ENCODE measurements at regions not wholly inside any gene's neighbourhood (a gene's known extent, or its start where the extent isn't known, plus 50 kb on each side); places are given as distances from the start of the nearest gene placed in this dataset.

DNA sequence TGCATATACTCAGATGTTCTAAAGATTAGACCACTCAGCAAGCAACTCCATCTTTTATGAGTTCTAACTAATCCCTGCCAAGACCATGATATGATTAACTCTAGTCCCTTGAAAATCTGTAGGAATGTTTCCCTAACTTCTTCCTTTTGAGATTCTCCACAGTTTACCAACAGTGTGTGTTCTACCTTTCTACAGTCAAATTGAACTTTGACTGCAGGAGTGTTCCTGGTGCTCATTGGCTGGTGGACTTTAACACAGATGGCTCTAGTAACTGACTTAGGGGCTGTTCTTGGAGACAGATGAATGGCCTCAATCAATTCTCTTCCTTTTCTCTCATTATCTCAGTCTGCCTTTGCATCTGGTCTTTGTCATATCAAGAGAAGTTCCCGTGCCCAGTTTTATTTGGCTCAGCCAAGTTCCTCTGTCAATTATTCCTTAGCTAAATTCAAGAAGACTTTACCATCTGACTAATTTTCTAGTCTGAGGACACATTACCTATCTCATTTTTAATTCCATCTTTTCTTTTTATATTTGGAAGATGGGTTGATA is 643.9 kb upstream of the CAMK1G start:
- TF ChIP-seq FOXA1 (IDR thresholded peaks at IDR 0.05) (no peak), NFRKB (IDR thresholded peaks at IDR 0.05) (no peak), TARDBP (IDR thresholded peaks at IDR 0.05) (no peak), SUZ12 (IDR thresholded peaks at IDR 0.05) (no peak), HDGF (IDR thresholded peaks at IDR 0.05; ENCODE audit: borderline replicate concordance) (no peak), FOXM1 (IDR thresholded peaks at IDR 0.05; ENCODE audit: borderline replicate concordance) (no peak), FOXK2 (IDR thresholded peaks at IDR 0.05) (no peak), BHLHE40 (IDR thresholded peaks at IDR 0.05; ENCODE audit: borderline replicate concordance) (no peak), SP1 (IDR thresholded peaks at IDR 0.05) (no peak)
- TF ChIP-seq, protein P1, sequence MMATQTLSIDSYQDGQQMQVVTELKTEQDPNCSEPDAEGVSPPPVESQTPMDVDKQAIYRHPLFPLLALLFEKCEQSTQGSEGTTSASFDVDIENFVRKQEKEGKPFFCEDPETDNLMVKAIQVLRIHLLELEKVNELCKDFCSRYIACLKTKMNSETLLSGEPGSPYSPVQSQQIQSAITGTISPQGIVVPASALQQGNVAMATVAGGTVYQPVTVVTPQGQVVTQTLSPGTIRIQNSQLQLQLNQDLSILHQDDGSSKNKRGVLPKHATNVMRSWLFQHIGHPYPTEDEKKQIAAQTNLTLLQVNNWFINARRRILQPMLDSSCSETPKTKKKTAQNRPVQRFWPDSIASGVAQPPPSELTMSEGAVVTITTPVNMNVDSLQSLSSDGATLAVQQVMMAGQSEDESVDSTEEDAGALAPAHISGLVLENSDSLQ (IDR thresholded peaks at IDR 0.05): no peak
